SIG-M5 treated with dmso at 0.1 percent for 504 hours (cell line): ENCODE measurements at regions not wholly inside any gene's neighbourhood (a gene's known extent, or its start where the extent isn't known, plus 50 kb on each side); places are given as distances from the start of the nearest gene placed in this dataset.

Experiments
- DNase-seq: peaks from one replicate; lab custom pipeline; 2025; ENCODE audit not compliant: unreplicated experiment; lab: John Stamatoyannopoulos, UW

DNA sequence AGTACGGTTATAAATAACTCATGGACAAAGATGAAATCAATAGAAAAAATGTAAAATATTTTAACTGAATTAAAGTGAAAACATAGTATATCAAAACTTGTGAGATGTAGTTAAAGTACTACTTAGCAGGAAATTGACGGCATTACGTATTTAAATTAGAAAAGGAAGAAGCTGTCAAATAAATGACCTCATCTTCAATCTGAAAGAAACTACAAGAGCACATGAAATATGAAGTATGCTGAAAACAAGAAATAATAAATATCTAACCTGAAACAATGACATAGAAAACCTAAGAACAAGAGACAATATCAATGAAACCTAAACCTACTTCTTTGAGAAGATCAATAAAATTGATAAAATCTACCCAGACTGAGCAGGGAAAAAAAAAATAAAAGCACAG, 122.2 kb upstream of the PDE4B start:
- no peak for DNase-seq

GRCh38 chr1:65674522-65674921, 118.2 kb upstream of the PDE4B start:
- DNase-seq, result no peak

GRCh38 chr1:65679773-65680172, 112.9 kb upstream of the PDE4B start:
- DNase-seq, result no peak

- DNase-seq, result no peak
Observed at GRCh38 chr1:65681096-65681495, 111.6 kb upstream of the PDE4B start.

DNA sequence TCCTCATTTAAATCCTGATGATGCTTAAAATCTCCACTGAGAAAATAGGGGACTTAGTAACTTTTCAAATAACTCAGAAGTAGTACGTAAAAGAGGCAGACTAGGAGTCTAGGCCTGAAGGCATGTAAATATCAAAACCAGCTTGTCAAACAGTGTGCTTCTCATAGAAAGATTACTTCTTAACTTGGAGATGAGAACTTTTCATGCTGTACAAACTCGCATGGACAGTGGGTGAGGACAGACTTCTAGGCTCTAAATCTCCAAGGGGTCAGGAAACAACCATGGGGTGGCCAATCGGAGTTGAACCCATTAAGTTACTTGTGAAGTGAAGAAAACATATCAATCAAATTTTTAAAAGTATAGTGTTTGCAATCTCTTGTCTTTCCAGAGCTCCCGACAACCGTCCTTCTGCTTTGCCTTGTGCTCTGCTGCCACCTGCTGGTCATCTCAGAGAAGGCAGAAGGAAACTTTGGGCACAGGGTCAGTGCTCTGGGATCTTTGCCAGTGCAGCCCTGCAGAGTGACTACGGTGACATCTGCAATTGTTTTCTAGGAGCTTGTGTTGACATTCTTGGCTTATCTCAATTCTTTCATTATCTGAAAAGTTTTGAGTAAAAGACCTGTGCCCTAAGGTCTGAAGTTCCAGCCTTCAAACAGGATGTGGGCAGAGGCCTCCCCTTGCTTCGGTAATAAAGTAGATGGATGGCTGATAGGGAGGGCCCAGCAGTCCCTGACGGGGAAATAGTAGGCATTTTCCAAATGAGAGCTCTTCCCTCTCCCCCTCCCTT, 105.1 kb upstream of the PDE4B start:
- peak; percentile 73 for DNase-seq

DNA sequence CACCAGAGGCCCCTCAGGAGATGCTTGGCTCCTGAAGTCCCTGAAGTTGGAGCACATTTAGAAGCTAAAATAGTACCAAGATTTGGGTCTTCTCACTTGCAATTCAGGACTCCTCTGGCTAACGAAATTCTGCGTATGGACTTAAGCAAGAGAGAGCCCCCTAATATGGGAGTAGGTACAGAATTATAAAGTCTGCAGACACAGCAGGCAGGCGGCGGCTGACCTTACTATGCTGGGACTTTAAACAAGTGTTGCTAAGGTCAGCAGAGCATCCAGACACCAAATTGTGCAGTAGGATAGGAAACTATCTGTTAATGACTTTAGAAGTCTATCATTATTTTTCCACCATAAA, 104.5 kb upstream of the PDE4B start:
- no peak for DNase-seq

- no peak for DNase-seq
Observed at GRCh38 chr1:65688848-65689247, 103.8 kb upstream of the PDE4B start.

- peak; percentile 77 for DNase-seq
Observed at GRCh38 chr1:65691152-65691900, 101.4 kb upstream of the PDE4B start.

- peak; percentile 24 for DNase-seq
Observed at GRCh38 chr1:65691972-65692371, 100.7 kb upstream of the PDE4B start.

- no peak for DNase-seq
Observed at GRCh38 chr1:65694126-65694525, 98.6 kb upstream of the PDE4B start.

- DNase-seq, result no peak
Observed at GRCh38 chr1:65694933-65695332, 97.8 kb upstream of the PDE4B start.

DNA sequence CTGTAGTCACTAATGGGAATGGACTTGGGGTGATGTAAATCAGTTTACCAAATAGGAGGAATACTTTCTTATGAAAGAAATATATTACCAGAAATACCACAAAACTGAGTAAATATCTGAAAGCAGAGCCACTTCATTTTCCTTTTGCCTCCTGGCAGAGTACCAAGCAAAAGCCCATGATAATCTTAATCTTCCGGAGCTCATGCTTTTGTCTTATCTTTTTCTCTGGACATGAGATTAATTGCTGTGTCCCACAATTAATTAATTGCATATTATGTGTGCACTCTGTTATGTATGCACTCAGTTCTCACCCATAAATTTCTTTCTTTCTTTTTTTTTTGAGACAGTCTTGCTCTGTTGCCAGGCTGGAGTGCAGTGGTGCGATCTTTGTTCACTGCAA, 94.1 kb upstream of the PDE4B start:
- no peak for DNase-seq

GRCh38 chr1:65703853-65704252, 88.8 kb upstream of the PDE4B start:
- DNase-seq, result no peak

GRCh38 chr1:65704318-65704717, 88.4 kb upstream of the PDE4B start:
- no peak for DNase-seq

GRCh38 chr1:65717815-65718454, 74.8 kb upstream of the PDE4B start:
- DNase-seq, result no peak

- no peak for DNase-seq
Observed at GRCh38 chr1:65719391-65719790, 73.3 kb upstream of the PDE4B start.

GRCh38 chr1:65722461-65722860, 70.2 kb upstream of the PDE4B start:
- no peak for DNase-seq

- DNase-seq, result no peak
Observed at GRCh38 chr1:65724151-65724550, 68.5 kb upstream of the PDE4B start.

DNA sequence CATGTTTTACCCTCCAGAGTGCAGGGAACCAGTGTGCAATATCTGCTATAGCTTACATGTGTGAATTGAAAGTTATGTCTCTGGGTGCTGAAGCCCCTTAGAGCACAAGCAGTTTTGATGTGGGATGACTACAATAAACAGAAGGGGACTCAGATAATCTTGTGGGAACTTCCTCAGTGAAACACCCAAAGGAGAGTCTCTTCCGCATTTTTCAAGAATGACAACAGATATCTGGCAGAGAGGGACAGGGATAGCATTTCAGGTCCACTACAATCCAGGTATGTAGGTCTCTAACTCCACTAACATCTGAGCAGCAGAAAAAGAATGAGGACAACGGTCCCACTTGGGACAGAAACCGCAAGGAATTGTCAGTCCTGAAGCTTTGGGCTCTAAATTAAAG, 67.6 kb upstream of the PDE4B start:
- no peak for DNase-seq

- DNase-seq, result no peak
Observed at GRCh38 chr1:65728504-65728903, 64.2 kb upstream of the PDE4B start.

GRCh38 chr1:65729259-65729658, 63.4 kb upstream of the PDE4B start:
- DNase-seq, result no peak

DNA sequence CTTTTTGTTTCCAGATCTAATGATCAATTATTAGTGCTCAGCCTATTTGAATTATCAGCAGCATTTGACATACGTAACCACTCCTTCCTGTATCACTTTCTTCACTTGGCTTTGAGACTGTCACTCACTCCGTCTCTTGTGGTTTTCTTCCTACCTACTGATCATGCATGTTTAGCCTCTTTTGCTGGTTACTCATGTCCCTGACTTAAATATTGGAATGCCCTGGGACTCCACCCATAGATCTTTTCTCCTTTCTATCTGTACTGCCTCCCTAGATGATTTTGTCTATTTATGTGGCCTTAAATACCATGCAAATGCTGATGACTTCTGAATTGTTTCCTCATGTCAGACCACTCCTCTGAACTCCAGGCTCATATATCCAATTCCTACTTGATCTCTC, 57.7 kb upstream of the PDE4B start:
- no peak for DNase-seq
